WTC11 (cell line): ENCODE measurements at regions not wholly inside any gene's neighbourhood (a gene's known extent, or its start where the extent isn't known, plus 50 kb on each side); places are given as distances from the start of the nearest gene placed in this dataset.

ENCODE experiments used
- ATAC-seq: fragments of 200-7000 bp; cut with Tn5 transposase; 2 replicates; pipeline ENCODE4 v1.10.0; 2021; ENCODE audit warnings: mild to moderate bottlenecking, moderate library complexity
- CTCF ChIA-PET: fragments of 300-600 bp; sonication (Branson Sonifier 250); formaldehyde crosslinking; loops from one replicate; lab custom pipeline; 2021; ENCODE audit warnings: antibody characterized with exemption; lab: Charles Lee
- POLR2A ChIA-PET: fragments of 350-600 bp; sonication (Branson Sonifier 250); formaldehyde crosslinking; loops from one replicate; lab custom pipeline; 2021; ENCODE audit warnings: antibody characterized with exemption; lab: Charles Lee
- DNase-seq: peaks from one replicate; pipeline ENCODE4 v3.0.0; 2021; ENCODE audit warnings: low spot score
- H3K27ac Mint-ChIP-seq: 2 replicates; pipeline ENCODE4 v1.8.0; 2021; ENCODE audit warnings: mixed read lengths
- H3K27me3 Mint-ChIP-seq: 2 replicates; pipeline ENCODE4 v1.8.0; 2021; ENCODE audit warnings: low read depth, mild to moderate bottlenecking, moderate library complexity, mixed read lengths
- H3K36me3 Mint-ChIP-seq: 2 replicates; pipeline ENCODE4 v1.8.0; 2021; ENCODE audit warnings: mixed read lengths
- H3K4me1 Mint-ChIP-seq: 2 replicates; pipeline ENCODE4 v1.8.0; 2022; ENCODE audit warnings: mixed read lengths
- H3K4me3 Mint-ChIP-seq: 2 replicates; pipeline ENCODE4 v1.8.0; 2021; ENCODE audit warnings: mild to moderate bottlenecking, moderate library complexity, mixed read lengths
- H3K9me3 Mint-ChIP-seq: 2 replicates; pipeline ENCODE4 v1.8.0; 2021; ENCODE audit warnings: mixed read lengths
- ARID4B ChIP-seq: sonication (generic); formaldehyde crosslinking; IDR thresholded peaks from 2 replicates; pipeline ENCODE4 v1.8.0; 2023; ENCODE audit warnings: missing genetic modification reagents, mild to moderate bottlenecking, borderline replicate concordance
- CBFB ChIP-seq: sonication (generic); formaldehyde crosslinking; IDR thresholded peaks from 2 replicates; pipeline ENCODE4 v1.8.1; 2022; ENCODE audit warnings: mild to moderate bottlenecking, low read depth, missing genetic modification reagents
- E2F4 ChIP-seq: sonication (generic); formaldehyde crosslinking; IDR thresholded peaks from 2 replicates; pipeline ENCODE4 v1.8.1; 2022; ENCODE audit warnings: low read depth, mild to moderate bottlenecking, moderate library complexity, missing genetic modification reagents, borderline replicate concordance
- ESRRA ChIP-seq: sonication (generic); formaldehyde crosslinking; IDR thresholded peaks from 2 replicates; pipeline ENCODE4 v1.8.1; 2022; ENCODE audit warnings: mild to moderate bottlenecking, missing genetic modification reagents, borderline replicate concordance
- GRHL2 ChIP-seq: fragments of 250-450 bp; sonication (Bioruptor Pico); IDR thresholded peaks from 2 replicates; pipeline ENCODE4 v1.8.0; 2022; ENCODE audit warnings: mild to moderate bottlenecking, moderate library complexity; ENCODE audit not compliant: insufficient replicate concordance, severe bottlenecking
- GTF2I ChIP-seq: fragments of 250-450 bp; sonication (Bioruptor Pico); conservative IDR thresholded peaks from 2 replicates; pipeline ENCODE4 v1.4.0; 2021; ENCODE audit warnings: mild to moderate bottlenecking
- MYBL2 ChIP-seq: sonication (generic); formaldehyde crosslinking; IDR thresholded peaks from 2 replicates; pipeline ENCODE4 v1.8.1; 2023; ENCODE audit warnings: mild to moderate bottlenecking, moderate library complexity, missing genetic modification reagents
- PRDM15 ChIP-seq: sonication (generic); formaldehyde crosslinking; IDR thresholded peaks from 2 replicates; pipeline ENCODE4 v1.8.0; 2022; ENCODE audit warnings: missing genetic modification reagents
- SMAD4 ChIP-seq: sonication (generic); formaldehyde crosslinking; IDR thresholded peaks from 2 replicates; pipeline ENCODE4 v1.8.0; 2022; ENCODE audit warnings: mild to moderate bottlenecking, missing genetic modification reagents
- SOX15 ChIP-seq: fragments of 250-450 bp; sonication (Bioruptor Pico); IDR thresholded peaks from 2 replicates; pipeline ENCODE4 v1.9.0; 2021; ENCODE audit warnings: mild to moderate bottlenecking
- USF1 ChIP-seq: sonication (generic); formaldehyde crosslinking; IDR thresholded peaks from 2 replicates; pipeline ENCODE4 v1.8.0; 2022; ENCODE audit warnings: mild to moderate bottlenecking, missing genetic modification reagents
- ZBTB21 ChIP-seq: sonication (generic); formaldehyde crosslinking; IDR thresholded peaks from 2 replicates; pipeline ENCODE4 v1.8.1; 2023; ENCODE audit warnings: mild to moderate bottlenecking, missing genetic modification reagents, borderline replicate concordance
- ZNF219 ChIP-seq: sonication (generic); formaldehyde crosslinking; IDR thresholded peaks from 2 replicates; pipeline ENCODE4 v1.8.0; 2023; ENCODE audit warnings: missing genetic modification reagents, mild to moderate bottlenecking, borderline replicate concordance
- ZNF425 ChIP-seq: fragments of 250-450 bp; sonication (Bioruptor Pico); conservative IDR thresholded peaks from 2 replicates; pipeline ENCODE4 v1.9.0; 2021; ENCODE audit warnings: mild to moderate bottlenecking
- ZNF671 ChIP-seq: fragments of 250-450 bp; sonication (Bioruptor Pico); IDR thresholded peaks from 2 replicates; pipeline ENCODE4 v1.8.0; 2021; ENCODE audit warnings: mild to moderate bottlenecking
- TF ChIP-seq, protein P1 (sequence below): sonication (generic); formaldehyde crosslinking; IDR thresholded peaks from 2 replicates; pipeline ENCODE4 v1.8.1; 2022; ENCODE audit warnings: missing genetic modification reagents, borderline replicate concordance
- TF ChIP-seq, protein P2 (sequence below): fragments of 250-450 bp; sonication (Bioruptor Pico); IDR thresholded peaks from 2 replicates; pipeline ENCODE4 v1.8.0; 2021; ENCODE audit warnings: mild to moderate bottlenecking

GRCh38 chr4:149884529-149885181 lies 69.0 kb upstream of the IQCM start:
- DNase-seq (no peak), ATAC-seq (no peak)
- H3K36me3 Mint-ChIP-seq, result no peaks in the 10 kb centered on the region
- ChIA-PET CTCF (no interaction called here), POLR2A (no interaction called here)
- H3K27ac Mint-ChIP-seq, result no peak overlapping the region
- no peaks in the 10 kb centered on the region for H3K27me3 Mint-ChIP-seq
- H3K4me1 Mint-ChIP-seq, result no peaks in the 10 kb centered on the region
- H3K4me3 Mint-ChIP-seq, result no peak overlapping the region
- TF ChIP-seq ZNF219, result no peak
- H3K9me3 Mint-ChIP-seq, result peaks cover under 1% of the 10 kb centered on the region

- no peak for DNase-seq
- TF ChIP-seq PRDM15 (CRISPR knock-in tag) (no peak), GRHL2 (CRISPR knock-in tag) (no peak), ESRRA (CRISPR knock-in tag) (no peak), ZNF671 (no peak), ZBTB21 (CRISPR knock-in tag) (no peak), E2F4 (CRISPR knock-in tag) (no peak), SOX15 (CRISPR knock-in tag) (no peak), MYBL2 (CRISPR knock-in tag) (no peak), USF1 (CRISPR knock-in tag) (no peak), ARID4B (CRISPR knock-in tag) (no peak), ZNF425 (CRISPR knock-in tag) (no peak), SMAD4 (CRISPR knock-in tag) (no peak), GTF2I (CRISPR knock-in tag) (no peak), CBFB (CRISPR knock-in tag) (no peak)
- TF ChIP-seq, protein P1, sequence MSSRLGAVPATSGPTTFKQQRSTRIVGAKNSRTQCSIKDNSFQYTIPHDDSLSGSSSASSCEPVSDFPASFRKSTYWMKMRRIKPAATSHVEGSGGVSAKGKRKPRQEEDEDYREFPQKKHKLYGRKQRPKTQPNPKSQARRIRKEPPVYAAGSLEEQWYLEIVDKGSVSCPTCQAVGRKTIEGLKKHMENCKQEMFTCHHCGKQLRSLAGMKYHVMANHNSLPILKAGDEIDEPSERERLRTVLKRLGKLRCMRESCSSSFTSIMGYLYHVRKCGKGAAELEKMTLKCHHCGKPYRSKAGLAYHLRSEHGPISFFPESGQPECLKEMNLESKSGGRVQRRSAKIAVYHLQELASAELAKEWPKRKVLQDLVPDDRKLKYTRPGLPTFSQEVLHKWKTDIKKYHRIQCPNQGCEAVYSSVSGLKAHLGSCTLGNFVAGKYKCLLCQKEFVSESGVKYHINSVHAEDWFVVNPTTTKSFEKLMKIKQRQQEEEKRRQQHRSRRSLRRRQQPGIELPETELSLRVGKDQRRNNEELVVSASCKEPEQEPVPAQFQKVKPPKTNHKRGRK (CRISPR knock-in tag), result no peak
- TF ChIP-seq, protein P2, sequence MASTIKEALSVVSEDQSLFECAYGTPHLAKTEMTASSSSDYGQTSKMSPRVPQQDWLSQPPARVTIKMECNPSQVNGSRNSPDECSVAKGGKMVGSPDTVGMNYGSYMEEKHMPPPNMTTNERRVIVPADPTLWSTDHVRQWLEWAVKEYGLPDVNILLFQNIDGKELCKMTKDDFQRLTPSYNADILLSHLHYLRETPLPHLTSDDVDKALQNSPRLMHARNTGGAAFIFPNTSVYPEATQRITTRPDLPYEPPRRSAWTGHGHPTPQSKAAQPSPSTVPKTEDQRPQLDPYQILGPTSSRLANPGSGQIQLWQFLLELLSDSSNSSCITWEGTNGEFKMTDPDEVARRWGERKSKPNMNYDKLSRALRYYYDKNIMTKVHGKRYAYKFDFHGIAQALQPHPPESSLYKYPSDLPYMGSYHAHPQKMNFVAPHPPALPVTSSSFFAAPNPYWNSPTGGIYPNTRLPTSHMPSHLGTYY, result no peak
- Mint-ChIP-seq H3K27ac (no peak overlapping the region), H3K36me3 (no peaks in the 10 kb centered on the region), H3K4me3 (no peak overlapping the region), H3K4me1 (no peaks in the 10 kb centered on the region), H3K9me3 (peaks cover 5% of the 10 kb centered on the region), H3K27me3 (no peaks in the 10 kb centered on the region)
- ATAC-seq, result no peak
- CTCF ChIA-PET, result no interaction called here
- POLR2A ChIA-PET, result no interaction called here
These were observed 70.3 kb upstream of the IQCM start for GRCh38 chr4:149885896-149886295.
